ENCODE measurements at regions not wholly inside any gene's neighbourhood (a gene's known extent, or its start where the extent isn't known, plus 50 kb on each side); places are given as distances from the start of the nearest gene placed in this dataset.

GRCh38 chr18:64615021-64615420 is 466.1 kb upstream of the LINC00305 start:
- H3K27ac ChIP-seq (ENCODE audit: insufficient read depth, low read length): no peak overlapping the region
- H4K20me1 ChIP-seq (ENCODE audit: control insufficient read depth, extremely low read depth, insufficient read depth, low read length): no peaks in the 10 kb centered on the region
- H3K4me3 ChIP-seq (replicated peaks in 1 of 4; ENCODE audit: control extremely low read depth in 1 of 4, insufficient read depth in 1 of 4, low read depth in 3 of 4, low read length in 4 of 4): no peak overlapping the region

GRCh38 chr18:64614446-64614845 is 465.6 kb upstream of the LINC00305 start:
- H3K27me3 ChIP-seq (ENCODE audit: control insufficient read depth, insufficient read depth, low read length): no peaks in the 10 kb centered on the region
- H4K20me1 ChIP-seq (ENCODE audit: control insufficient read depth, extremely low read depth, insufficient read depth, low read length): no peaks in the 10 kb centered on the region
- TF ChIP-seq CTCF (conservative IDR thresholded peaks at IDR 0.05 in 1 of 2, IDR thresholded peaks at IDR 0.05 in 1 of 2; ENCODE audit: low read depth in 1 of 2, low read length in 2 of 2) (no peak), EZH2 (IDR thresholded peaks at IDR 0.05; ENCODE audit: low read length, missing control alignments) (no peak)
- H3K4me1 ChIP-seq (ENCODE audit: control insufficient read depth, extremely low read depth, insufficient read depth, low read length): no peaks in the 10 kb centered on the region
- H3K36me3 ChIP-seq (ENCODE audit: control insufficient read depth, insufficient read depth, low read length): no peaks in the 10 kb centered on the region
- H3K27ac ChIP-seq (ENCODE audit: insufficient read depth, low read length): no peak overlapping the region
- no peaks in the 10 kb centered on the region for H3K9me3 ChIP-seq (ENCODE audit: control insufficient read depth, insufficient read depth, low read depth, low read length)
- DNase-seq (ENCODE audit: low read depth in 2 of 2): no peak
- no peak overlapping the region for H3K4me3 ChIP-seq (replicated peaks in 1 of 4; ENCODE audit: control extremely low read depth in 1 of 4, insufficient read depth in 1 of 4, low read depth in 3 of 4, low read length in 4 of 4)
- no peak overlapping the region for H3K4me2 ChIP-seq (ENCODE audit: extremely low read depth, insufficient read depth, low read length)
- no peak overlapping the region for H3K9ac ChIP-seq (ENCODE audit: insufficient read depth, low read length)
- H3K79me2 ChIP-seq (ENCODE audit: control insufficient read depth, insufficient read depth, low read length): no peaks in the 10 kb centered on the region
- H2AFZ ChIP-seq (ENCODE audit: low read length): no peak overlapping the region

More at GRCh38 chr18:64615021-64615420, 466.1 kb upstream of the LINC00305 start:
- TF ChIP-seq EZH2 (IDR thresholded peaks at IDR 0.05; ENCODE audit: low read length, missing control alignments) (no peak), CTCF (conservative IDR thresholded peaks at IDR 0.05 in 1 of 2, IDR thresholded peaks at IDR 0.05 in 1 of 2; ENCODE audit: low read depth in 1 of 2, low read length in 2 of 2) (no peak)
- Histone ChIP-seq H2AFZ (ENCODE audit: low read length) (no peak overlapping the region), H3K79me2 (ENCODE audit: control insufficient read depth, insufficient read depth, low read length) (no peaks in the 10 kb centered on the region), H3K9ac (ENCODE audit: insufficient read depth, low read length) (no peak overlapping the region), H3K4me1 (ENCODE audit: control insufficient read depth, extremely low read depth, insufficient read depth, low read length) (no peaks in the 10 kb centered on the region), H3K9me3 (ENCODE audit: control insufficient read depth, insufficient read depth, low read depth, low read length) (no peaks in the 10 kb centered on the region), H3K4me2 (ENCODE audit: extremely low read depth, insufficient read depth, low read length) (no peak overlapping the region), H3K36me3 (ENCODE audit: control insufficient read depth, insufficient read depth, low read length) (no peaks in the 10 kb centered on the region), H3K27me3 (ENCODE audit: control insufficient read depth, insufficient read depth, low read length) (no peaks in the 10 kb centered on the region)
- DNase-seq (ENCODE audit: low read depth in 2 of 2): no peak

- DNase-seq (ENCODE audit: low read depth in 2 of 2): no peak
- no peaks in the 10 kb centered on the region for H3K79me2 ChIP-seq (ENCODE audit: control insufficient read depth, insufficient read depth, low read length)
- H3K4me3 ChIP-seq (replicated peaks in 1 of 4; ENCODE audit: control extremely low read depth in 1 of 4, insufficient read depth in 1 of 4, low read depth in 3 of 4, low read length in 4 of 4): no peak overlapping the region
- H3K9ac ChIP-seq (ENCODE audit: insufficient read depth, low read length): no peak overlapping the region
- H3K27ac ChIP-seq (ENCODE audit: insufficient read depth, low read length): no peak overlapping the region
- no peaks in the 10 kb centered on the region for H3K9me3 ChIP-seq (ENCODE audit: control insufficient read depth, insufficient read depth, low read depth, low read length)
- no peaks in the 10 kb centered on the region for H3K36me3 ChIP-seq (ENCODE audit: control insufficient read depth, insufficient read depth, low read length)
- no peaks in the 10 kb centered on the region for H4K20me1 ChIP-seq (ENCODE audit: control insufficient read depth, extremely low read depth, insufficient read depth, low read length)
- H3K4me1 ChIP-seq (ENCODE audit: control insufficient read depth, extremely low read depth, insufficient read depth, low read length): no peaks in the 10 kb centered on the region
- no peak overlapping the region for H2AFZ ChIP-seq (ENCODE audit: low read length)
- no peak for TF ChIP-seq EZH2 (IDR thresholded peaks at IDR 0.05; ENCODE audit: low read length, missing control alignments)
- TF ChIP-seq CTCF (conservative IDR thresholded peaks at IDR 0.05 in 1 of 2, IDR thresholded peaks at IDR 0.05 in 1 of 2; ENCODE audit: low read depth in 1 of 2, low read length in 2 of 2): no peak
- H3K27me3 ChIP-seq (ENCODE audit: control insufficient read depth, insufficient read depth, low read length): no peaks in the 10 kb centered on the region
- no peak overlapping the region for H3K4me2 ChIP-seq (ENCODE audit: extremely low read depth, insufficient read depth, low read length)
These were observed 443.4 kb upstream of the LINC00305 start for GRCh38 chr18:64592246-64592645.

Measured in fibroblast of lung (primary cell).